Prostate gland (tissue), 1 donor: ENCODE measurements at regions not wholly inside any gene's neighbourhood (a gene's known extent, or its start where the extent isn't known, plus 50 kb on each side); places are given as distances from the start of the nearest gene placed in this dataset.

Source experiments
- POLR2A ChIP-seq: fragments of 450-650 bp; IDR thresholded peaks from one replicate; pipeline ENCODE4 v1.6.1; 2016; ENCODE audit warnings: antibody characterized with exemption, mild to moderate bottlenecking
- POLR2AphosphoS5 ChIP-seq: sonication (generic); formaldehyde crosslinking; IDR thresholded peaks from one replicate; pipeline ENCODE4 v1.6.1; 2017; ENCODE audit warnings: antibody characterized with exemption

GRCh38 chr21:31489014-31489413, 145.0 kb upstream of the TIAM1 start:
- TF ChIP-seq POLR2A (no peak), POLR2AphosphoS5 (no peak)
